ENCODE measurements at regions not wholly inside any gene's neighbourhood (a gene's known extent, or its start where the extent isn't known, plus 50 kb on each side); places are given as distances from the start of the nearest gene placed in this dataset.

- no peaks in the 10 kb centered on the region for H3K27me3 Mint-ChIP-seq
- DNase-seq, result no peak
- no peaks in the 10 kb centered on the region for H3K36me3 Mint-ChIP-seq
- ChIA-PET CTCF (no interaction called here), POLR2A (no interaction called here)
- H3K9me3 Mint-ChIP-seq, result peaks cover 11% of the 10 kb centered on the region
- H3K27ac Mint-ChIP-seq, result no peak overlapping the region
- H3K4me3 Mint-ChIP-seq, result no peak overlapping the region
- intact Hi-C loops (cut with micrococcal nuclease), result no loop called here
- no peaks in the 10 kb centered on the region for H3K4me1 Mint-ChIP-seq (ENCODE audit: low read depth)
These were observed 532.4 kb downstream of the CCDC171 start for GRCh38 chr9:16085167-16085726.

- CTCF ChIA-PET, result no interaction called here
- no peak for DNase-seq
- Mint-ChIP-seq H3K4me1 (ENCODE audit: low read depth) (no peaks in the 10 kb centered on the region), H3K36me3 (no peaks in the 10 kb centered on the region), H3K4me3 (no peak overlapping the region), H3K27ac (no peak overlapping the region), H3K27me3 (no peaks in the 10 kb centered on the region), H3K9me3 (peaks cover 16% of the 10 kb centered on the region)
- POLR2A ChIA-PET, result no interaction called here
- intact Hi-C loops (cut with micrococcal nuclease), result no loop called here
These were observed 538.2 kb downstream of the CCDC171 start for GRCh38 chr9:16090907-16091629.

- Mint-ChIP-seq H3K27ac (no peak overlapping the region), H3K36me3 (no peaks in the 10 kb centered on the region), H3K27me3 (no peaks in the 10 kb centered on the region), H3K4me3 (no peak overlapping the region), H3K9me3 (peaks cover 11% of the 10 kb centered on the region), H3K4me1 (ENCODE audit: low read depth) (no peaks in the 10 kb centered on the region)
- ChIA-PET CTCF (no interaction called here), POLR2A (no interaction called here)
- intact Hi-C loops (cut with micrococcal nuclease), result no loop called here
- no peak for DNase-seq
These were observed 539.6 kb downstream of the CCDC171 start for GRCh38 chr9:16092142-16093091.

GRCh38 chr9:16098306-16098705 is 545.5 kb downstream of the CCDC171 start:
- ChIA-PET CTCF (no interaction called here), POLR2A (no interaction called here)
- Mint-ChIP-seq H3K36me3 (no peaks in the 10 kb centered on the region), H3K9me3 (peaks cover 3% of the 10 kb centered on the region), H3K27ac (no peak overlapping the region), H3K4me1 (ENCODE audit: low read depth) (no peaks in the 10 kb centered on the region), H3K4me3 (no peak overlapping the region), H3K27me3 (no peaks in the 10 kb centered on the region)
- intact Hi-C loops (cut with micrococcal nuclease), result no loop called here
- no peak for DNase-seq

- Mint-ChIP-seq H3K27ac (no peak overlapping the region), H3K4me1 (ENCODE audit: low read depth) (no peaks in the 10 kb centered on the region), H3K4me3 (no peak overlapping the region), H3K9me3 (peaks cover 3% of the 10 kb centered on the region), H3K27me3 (no peaks in the 10 kb centered on the region), H3K36me3 (no peaks in the 10 kb centered on the region)
- intact Hi-C loops (cut with micrococcal nuclease), result no loop called here
- CTCF ChIA-PET, result no interaction called here
- POLR2A ChIA-PET, result no interaction called here
- no peak for DNase-seq
These were observed 547.1 kb downstream of the CCDC171 start for GRCh38 chr9:16099732-16100536.

GRCh38 chr9:16100537-16101091 is 547.8 kb downstream of the CCDC171 start:
- ChIA-PET CTCF (no interaction called here), POLR2A (no interaction called here)
- H3K27ac Mint-ChIP-seq, result no peak overlapping the region
- no peaks in the 10 kb centered on the region for H3K27me3 Mint-ChIP-seq
- no peak overlapping the region for H3K4me3 Mint-ChIP-seq
- H3K4me1 Mint-ChIP-seq (ENCODE audit: low read depth), result no peaks in the 10 kb centered on the region
- intact Hi-C loops (cut with micrococcal nuclease), result no loop called here
- no peaks in the 10 kb centered on the region for H3K36me3 Mint-ChIP-seq
- no peaks in the 10 kb centered on the region for H3K9me3 Mint-ChIP-seq
- DNase-seq, result no peak

- H3K9me3 Mint-ChIP-seq, result no peaks in the 10 kb centered on the region
- intact Hi-C loops (cut with micrococcal nuclease), result no loop called here
- no peak for DNase-seq
- no peak overlapping the region for H3K4me3 Mint-ChIP-seq
- CTCF ChIA-PET, result no interaction called here
- POLR2A ChIA-PET, result no interaction called here
- H3K27ac Mint-ChIP-seq, result no peak overlapping the region
- H3K4me1 Mint-ChIP-seq (ENCODE audit: low read depth), result no peaks in the 10 kb centered on the region
- no peaks in the 10 kb centered on the region for H3K27me3 Mint-ChIP-seq
- H3K36me3 Mint-ChIP-seq, result no peaks in the 10 kb centered on the region
These were observed 549.3 kb downstream of the CCDC171 start for GRCh38 chr9:16102154-16102553.

- H3K4me1 Mint-ChIP-seq (ENCODE audit: low read depth), result no peaks in the 10 kb centered on the region
- no peak overlapping the region for H3K27ac Mint-ChIP-seq
- intact Hi-C loops (cut with micrococcal nuclease), result no loop called here
- CTCF ChIA-PET, result no interaction called here
- POLR2A ChIA-PET, result no interaction called here
- no peak overlapping the region for H3K4me3 Mint-ChIP-seq
- no peaks in the 10 kb centered on the region for H3K9me3 Mint-ChIP-seq
- H3K36me3 Mint-ChIP-seq, result no peaks in the 10 kb centered on the region
- no peaks in the 10 kb centered on the region for H3K27me3 Mint-ChIP-seq
- no peak for DNase-seq
These were observed 551.0 kb downstream of the CCDC171 start for GRCh38 chr9:16103620-16104397.

- no peak overlapping the region for H3K4me3 Mint-ChIP-seq
- CTCF ChIA-PET, result no interaction called here
- no peak for DNase-seq
- H3K4me1 Mint-ChIP-seq (ENCODE audit: low read depth), result no peaks in the 10 kb centered on the region
- no peaks in the 10 kb centered on the region for H3K36me3 Mint-ChIP-seq
- no peaks in the 10 kb centered on the region for H3K9me3 Mint-ChIP-seq
- POLR2A ChIA-PET, result no interaction called here
- intact Hi-C loops (cut with micrococcal nuclease), result no loop called here
- no peak overlapping the region for H3K27ac Mint-ChIP-seq
- no peaks in the 10 kb centered on the region for H3K27me3 Mint-ChIP-seq
These were observed 552.6 kb downstream of the CCDC171 start for GRCh38 chr9:16105168-16106020.

- Mint-ChIP-seq H3K9me3 (no peaks in the 10 kb centered on the region), H3K27ac (no peak overlapping the region), H3K36me3 (no peaks in the 10 kb centered on the region), H3K4me1 (ENCODE audit: low read depth) (no peaks in the 10 kb centered on the region), H3K27me3 (no peaks in the 10 kb centered on the region), H3K4me3 (no peak overlapping the region)
- CTCF ChIA-PET, result no interaction called here
- intact Hi-C loops (cut with micrococcal nuclease), result no loop called here
- DNase-seq, result no peak
- POLR2A ChIA-PET, result no interaction called here
These were observed 553.3 kb downstream of the CCDC171 start for GRCh38 chr9:16106021-16106571.

- CTCF ChIA-PET, result no interaction called here
- POLR2A ChIA-PET, result no interaction called here
- intact Hi-C loops (cut with micrococcal nuclease), result no loop called here
- Mint-ChIP-seq H3K27ac (no peak overlapping the region), H3K4me3 (no peak overlapping the region), H3K4me1 (ENCODE audit: low read depth) (no peaks in the 10 kb centered on the region), H3K9me3 (no peaks in the 10 kb centered on the region), H3K27me3 (no peaks in the 10 kb centered on the region), H3K36me3 (no peaks in the 10 kb centered on the region)
- DNase-seq, result no peak
These were observed 559.3 kb downstream of the CCDC171 start for GRCh38 chr9:16112116-16112515.

All from activated CD4-positive, alpha-beta memory T cell treated with anti-CD3 and anti-CD28 coated beads for 36 hours (primary cell).